Fibroblast of villous mesenchyme (primary cell): ENCODE measurements at regions not wholly inside any gene's neighbourhood (a gene's known extent, or its start where the extent isn't known, plus 50 kb on each side); places are given as distances from the start of the nearest gene placed in this dataset.

ENCODE experiments used
- DNase-seq: peaks from one replicate; pipeline ENCODE4 v3.0.0-alpha.2; 2010; ENCODE audit warnings: low read depth
- H3K4me3 ChIP-seq: 2 replicates; pipeline ENCODE4 v1.5.1; 2011; ENCODE audit warnings: low read depth, mild to moderate bottlenecking, low read length
- TF ChIP-seq, protein P1 (sequence below): IDR thresholded peaks from 2 replicates; pipeline ENCODE4 v1.5.1; 2012; ENCODE audit warnings: low read depth, mild to moderate bottlenecking, low read length; ENCODE audit not compliant: insufficient read depth

GRCh38 chr14:98965076-98965475, 306.9 kb downstream of the BCL11B start:
- no peak for DNase-seq
- no peak overlapping the region for H3K4me3 ChIP-seq
- TF ChIP-seq, protein P1, sequence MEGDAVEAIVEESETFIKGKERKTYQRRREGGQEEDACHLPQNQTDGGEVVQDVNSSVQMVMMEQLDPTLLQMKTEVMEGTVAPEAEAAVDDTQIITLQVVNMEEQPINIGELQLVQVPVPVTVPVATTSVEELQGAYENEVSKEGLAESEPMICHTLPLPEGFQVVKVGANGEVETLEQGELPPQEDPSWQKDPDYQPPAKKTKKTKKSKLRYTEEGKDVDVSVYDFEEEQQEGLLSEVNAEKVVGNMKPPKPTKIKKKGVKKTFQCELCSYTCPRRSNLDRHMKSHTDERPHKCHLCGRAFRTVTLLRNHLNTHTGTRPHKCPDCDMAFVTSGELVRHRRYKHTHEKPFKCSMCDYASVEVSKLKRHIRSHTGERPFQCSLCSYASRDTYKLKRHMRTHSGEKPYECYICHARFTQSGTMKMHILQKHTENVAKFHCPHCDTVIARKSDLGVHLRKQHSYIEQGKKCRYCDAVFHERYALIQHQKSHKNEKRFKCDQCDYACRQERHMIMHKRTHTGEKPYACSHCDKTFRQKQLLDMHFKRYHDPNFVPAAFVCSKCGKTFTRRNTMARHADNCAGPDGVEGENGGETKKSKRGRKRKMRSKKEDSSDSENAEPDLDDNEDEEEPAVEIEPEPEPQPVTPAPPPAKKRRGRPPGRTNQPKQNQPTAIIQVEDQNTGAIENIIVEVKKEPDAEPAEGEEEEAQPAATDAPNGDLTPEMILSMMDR, result no peak

GRCh38 chr14:98966016-98966415, 306.0 kb downstream of the BCL11B start:
- H3K4me3 ChIP-seq, result no peak overlapping the region
- TF ChIP-seq, protein P1, result no peak
- no peak for DNase-seq

DNA sequence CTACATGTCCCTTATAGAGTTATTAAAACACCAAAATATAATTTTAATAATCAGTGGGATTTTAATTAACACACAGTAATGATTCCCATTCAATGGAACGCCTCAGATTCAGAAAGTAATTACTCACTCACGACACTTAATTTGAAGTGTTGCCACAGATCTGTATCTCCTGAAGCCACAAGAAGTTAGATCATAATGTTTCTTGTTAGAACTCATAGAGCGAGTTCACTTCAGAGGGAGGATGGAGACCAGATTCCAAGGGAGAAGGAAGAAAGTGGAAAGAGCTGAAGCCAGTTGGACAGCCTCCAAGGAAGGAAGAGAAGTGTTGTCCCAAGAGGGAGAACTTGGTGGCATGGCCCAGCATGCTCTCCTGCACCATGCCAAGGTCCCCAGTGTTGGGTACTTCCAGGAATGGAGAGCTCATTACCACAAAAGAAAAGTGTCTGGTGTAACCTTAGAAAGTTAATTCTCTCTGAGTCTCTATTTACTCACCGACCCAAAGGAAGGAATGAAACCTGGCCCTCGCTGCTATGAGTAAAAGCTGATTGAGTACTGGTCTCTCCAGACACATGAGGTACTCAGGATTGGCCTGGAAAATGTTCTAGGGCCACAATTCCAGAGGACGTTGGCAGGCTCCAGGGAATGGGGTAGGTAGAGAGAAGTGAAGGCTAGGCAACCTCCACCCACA, 305.4 kb downstream of the BCL11B start:
- no peak for DNase-seq
- TF ChIP-seq, protein P1, result no peak
- no peak overlapping the region for H3K4me3 ChIP-seq

GRCh38 chr14:98974113-98974512, 297.9 kb downstream of the BCL11B start:
- DNase-seq, result no peak
- no peak overlapping the region for H3K4me3 ChIP-seq
- TF ChIP-seq, protein P1, result no peak

DNA sequence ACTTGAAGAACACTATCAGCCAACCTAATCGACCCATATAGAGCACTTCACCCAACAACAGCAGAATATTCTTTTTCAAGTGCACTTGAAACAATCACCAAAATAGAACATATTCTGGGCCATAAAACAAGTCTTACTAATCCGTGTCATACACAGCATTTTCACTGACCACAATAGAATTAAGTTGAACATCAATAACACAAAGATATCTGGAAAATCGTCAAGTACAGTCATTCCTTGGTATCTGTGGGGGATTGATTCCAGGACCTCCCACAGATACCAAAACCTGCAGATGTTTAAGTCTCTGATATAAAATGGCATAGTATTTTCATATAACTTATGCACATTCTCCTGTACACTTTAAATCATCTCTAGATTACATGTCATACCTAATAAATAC, 295.7 kb downstream of the BCL11B start:
- TF ChIP-seq, protein P1, result no peak

GRCh38 chr14:98977451-98977850, 294.5 kb downstream of the BCL11B start:
- TF ChIP-seq, protein P1, result no peak
- DNase-seq, result no peak
- no peak overlapping the region for H3K4me3 ChIP-seq

More for the DNA sequence above, 295.7 kb downstream of the BCL11B start:
- no peak overlapping the region for H3K4me3 ChIP-seq
- no peak for DNase-seq

GRCh38 chr14:98982986-98983385, 289.0 kb downstream of the BCL11B start:
- no peak for DNase-seq
- TF ChIP-seq, protein P1, result no peak
- H3K4me3 ChIP-seq, result no peak overlapping the region
